RPMI8226 (cell line): ENCODE measurements at regions not wholly inside any gene's neighbourhood (a gene's known extent, or its start where the extent isn't known, plus 50 kb on each side); places are given as distances from the start of the nearest gene placed in this dataset.

ENCODE experiments used
- DNase-seq: peaks from one replicate; pipeline ENCODE4 v3.0.0-alpha.2; 2015

DNA sequence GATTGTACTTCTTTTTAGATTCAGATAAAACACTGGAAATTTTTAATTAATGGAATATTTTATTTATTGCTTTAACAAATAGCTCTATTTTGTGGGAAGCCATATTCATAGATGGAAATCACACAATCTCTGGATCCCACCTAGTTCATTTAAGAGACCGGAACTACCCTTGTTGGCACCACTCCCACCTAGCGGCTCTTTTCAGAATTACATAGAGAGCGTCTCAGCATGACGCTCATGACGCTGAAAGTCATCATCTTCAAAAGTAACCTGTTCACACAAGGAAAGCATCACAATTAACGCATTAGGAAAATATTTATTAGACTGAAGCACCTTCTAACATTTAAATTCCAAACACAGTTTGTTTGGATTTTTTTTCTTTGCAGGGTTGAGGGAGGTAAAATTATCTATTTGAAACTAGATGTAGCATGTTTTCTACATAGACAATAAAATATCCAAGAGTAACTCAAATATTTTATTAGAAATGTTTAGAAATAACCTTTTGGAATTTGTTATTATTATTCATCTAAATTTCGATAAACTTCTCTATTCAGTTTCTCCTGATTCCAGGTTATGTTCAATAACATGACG is 214.9 kb upstream of the ARRDC4 start:
- peak; percentile 59 for DNase-seq

DNA sequence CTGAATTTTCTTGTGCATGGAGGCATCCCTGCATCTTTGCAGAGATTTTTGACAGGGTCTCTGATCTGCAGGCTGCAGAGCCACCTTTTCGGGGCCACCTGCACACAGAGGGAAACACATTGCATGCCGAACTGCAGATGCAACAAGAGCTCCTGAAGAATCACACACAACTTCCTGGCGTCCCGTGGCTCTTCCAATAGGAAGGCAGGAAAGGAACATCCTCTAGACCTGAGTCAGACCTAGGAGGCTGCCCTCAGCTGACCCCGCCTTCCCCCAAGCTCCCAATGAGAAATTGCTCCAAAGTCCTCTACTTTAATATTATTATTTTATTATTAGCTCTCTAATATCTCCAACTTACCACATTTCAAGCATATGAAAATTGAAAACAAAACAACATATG is 213.2 kb upstream of the ARRDC4 start:
- DNase-seq: no peak

DNA sequence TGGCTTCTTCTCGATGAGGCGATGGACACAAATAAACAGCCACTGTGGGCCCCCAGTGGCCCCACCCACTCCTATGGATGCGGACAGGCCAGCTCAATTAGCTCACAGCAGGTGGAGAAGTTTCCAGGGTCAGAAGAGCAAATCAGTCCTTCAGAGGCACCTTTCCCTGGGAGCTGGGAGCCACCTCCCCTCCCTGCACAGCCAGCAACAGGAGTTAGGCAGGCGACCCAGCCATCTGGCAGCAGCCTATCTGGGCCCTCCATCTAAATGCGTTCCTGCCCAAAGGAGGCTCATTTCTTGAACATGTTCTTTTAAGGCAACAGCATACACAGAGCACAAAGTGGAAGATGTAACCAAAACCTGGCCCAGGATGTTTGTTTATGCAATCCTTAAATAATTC is 211.9 kb upstream of the ARRDC4 start:
- DNase-seq: no peak

DNA sequence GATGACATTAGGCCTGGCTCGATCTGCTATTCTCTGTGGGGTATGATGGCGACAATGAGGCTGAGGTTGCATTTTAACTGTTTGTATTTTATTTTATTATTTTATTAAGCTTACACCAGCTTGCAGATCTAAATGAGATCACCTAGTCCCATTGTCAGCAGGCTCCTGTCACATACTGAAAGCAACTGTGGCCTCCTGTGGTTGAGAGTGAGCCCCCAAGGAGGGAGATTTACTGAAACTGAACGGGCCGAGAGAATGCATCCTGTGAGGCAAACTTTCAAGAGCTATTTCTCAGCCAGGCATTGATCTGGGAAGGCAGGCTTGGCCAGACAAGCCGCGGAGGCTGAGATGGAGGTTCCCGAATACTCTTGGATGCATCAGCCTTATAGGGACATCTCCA is 210.4 kb upstream of the ARRDC4 start:
- DNase-seq: no peak

DNA sequence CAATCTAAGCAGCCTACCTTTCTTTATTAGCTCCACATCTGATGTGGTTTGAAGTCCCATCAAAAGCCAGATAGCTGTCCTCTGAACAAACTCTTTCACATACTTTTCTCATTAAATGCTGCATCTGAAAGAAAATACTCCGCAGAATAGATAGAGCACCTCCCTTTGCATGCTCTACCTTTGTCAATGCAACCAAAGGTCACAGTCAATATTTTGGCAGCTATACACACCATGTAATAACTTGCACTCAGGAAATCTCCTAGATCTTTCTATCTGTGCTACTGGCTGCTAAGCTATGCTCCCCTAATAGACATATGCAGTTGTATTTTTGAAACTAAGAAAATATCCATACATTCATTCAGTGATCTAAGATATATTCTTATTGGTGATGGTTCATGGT is 204.8 kb upstream of the ARRDC4 start:
- no peak for DNase-seq

DNA sequence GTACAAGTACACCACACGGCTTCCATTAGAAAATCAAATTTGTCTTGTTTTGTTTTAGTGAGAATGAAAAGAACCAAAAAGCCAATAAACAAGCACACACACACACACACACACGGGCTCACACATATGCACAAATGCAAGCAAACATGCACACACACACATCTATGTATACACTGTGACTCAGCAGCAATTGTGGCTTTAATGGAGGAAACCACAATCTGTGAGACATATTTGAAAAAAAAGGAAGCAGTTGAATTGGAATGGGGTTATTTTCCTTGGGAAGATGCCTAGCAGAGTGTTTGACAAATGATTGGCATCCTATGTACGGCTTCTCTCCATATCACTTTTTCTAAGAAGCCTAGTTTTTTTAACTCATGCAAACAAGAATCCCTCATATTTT is 201.1 kb upstream of the ARRDC4 start:
- no peak for DNase-seq

DNA sequence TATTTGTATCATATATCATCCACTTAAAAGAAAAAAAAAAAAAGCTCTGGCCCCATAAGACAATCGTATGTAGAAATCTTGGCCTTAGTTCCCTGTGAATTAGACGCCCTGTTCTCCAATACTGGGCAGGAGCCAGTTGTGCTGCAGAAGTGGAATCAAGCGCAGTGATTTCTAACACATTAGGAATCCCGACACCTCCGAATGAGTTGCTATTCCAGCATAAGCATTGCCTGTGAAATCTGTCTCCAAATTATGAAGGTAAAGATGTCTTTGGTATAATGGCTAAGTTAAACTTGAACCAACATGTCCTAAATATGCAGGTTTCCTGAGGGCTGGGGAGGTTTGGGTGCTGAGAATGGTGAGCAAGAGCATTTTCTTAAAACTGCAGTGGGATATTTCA is 199.4 kb upstream of the ARRDC4 start:
- no peak for DNase-seq

DNA sequence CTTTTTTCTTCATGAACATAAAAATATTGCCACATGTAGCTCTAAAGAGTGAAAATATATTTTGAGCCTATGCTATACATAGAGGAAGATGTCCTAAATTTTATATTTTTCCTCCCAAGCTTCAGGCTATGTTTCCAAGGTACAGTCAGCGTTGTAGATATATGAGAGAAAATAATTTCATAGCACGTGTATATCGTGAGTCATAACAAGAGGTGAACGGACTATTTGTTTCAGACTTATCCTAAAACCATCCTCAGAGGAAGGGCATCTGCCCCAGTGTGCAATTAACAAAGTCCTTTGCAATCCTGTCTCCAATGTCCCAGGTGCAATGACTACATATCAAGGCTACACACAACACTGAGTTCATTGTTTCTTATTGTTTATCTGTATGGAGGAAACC is 177.3 kb upstream of the ARRDC4 start:
- DNase-seq: no peak

DNA sequence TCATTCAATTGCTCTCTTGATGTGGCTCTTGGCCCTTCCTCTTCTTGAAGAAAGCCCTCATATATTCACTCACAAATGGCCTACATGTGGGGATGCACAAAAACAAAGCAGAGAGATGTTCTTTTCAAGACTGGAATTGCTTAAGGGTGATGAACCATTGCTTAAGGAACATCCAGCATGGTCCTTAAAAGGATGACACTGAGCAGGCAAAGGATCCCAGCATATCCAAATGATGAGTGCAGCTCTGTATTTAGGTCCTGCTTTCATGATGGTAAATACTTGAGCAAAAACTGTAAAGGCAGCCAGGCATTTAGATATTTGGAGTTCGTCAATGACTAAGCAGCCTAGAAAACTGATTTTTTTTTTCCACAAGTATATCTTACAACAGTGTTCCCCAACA is 173.8 kb upstream of the ARRDC4 start:
- DNase-seq: no peak

DNA sequence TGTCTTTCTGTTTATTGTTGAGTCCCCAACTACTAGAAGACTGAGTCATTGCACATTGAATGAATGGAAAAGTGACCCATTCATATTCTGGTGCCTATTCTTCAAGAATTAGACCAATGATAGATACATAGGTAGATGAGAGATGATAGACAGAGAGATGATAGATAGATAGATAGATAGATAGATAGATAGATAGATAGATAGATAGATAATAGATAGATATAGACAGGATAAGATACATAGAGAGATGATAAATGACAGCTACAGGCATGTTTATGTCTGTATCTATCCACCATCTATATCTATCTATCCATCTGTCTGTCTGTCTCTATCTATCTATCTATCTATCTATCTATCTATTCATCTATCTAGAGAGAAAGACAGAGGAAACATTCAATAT is 170.3 kb upstream of the ARRDC4 start:
- DNase-seq: no peak

DNA sequence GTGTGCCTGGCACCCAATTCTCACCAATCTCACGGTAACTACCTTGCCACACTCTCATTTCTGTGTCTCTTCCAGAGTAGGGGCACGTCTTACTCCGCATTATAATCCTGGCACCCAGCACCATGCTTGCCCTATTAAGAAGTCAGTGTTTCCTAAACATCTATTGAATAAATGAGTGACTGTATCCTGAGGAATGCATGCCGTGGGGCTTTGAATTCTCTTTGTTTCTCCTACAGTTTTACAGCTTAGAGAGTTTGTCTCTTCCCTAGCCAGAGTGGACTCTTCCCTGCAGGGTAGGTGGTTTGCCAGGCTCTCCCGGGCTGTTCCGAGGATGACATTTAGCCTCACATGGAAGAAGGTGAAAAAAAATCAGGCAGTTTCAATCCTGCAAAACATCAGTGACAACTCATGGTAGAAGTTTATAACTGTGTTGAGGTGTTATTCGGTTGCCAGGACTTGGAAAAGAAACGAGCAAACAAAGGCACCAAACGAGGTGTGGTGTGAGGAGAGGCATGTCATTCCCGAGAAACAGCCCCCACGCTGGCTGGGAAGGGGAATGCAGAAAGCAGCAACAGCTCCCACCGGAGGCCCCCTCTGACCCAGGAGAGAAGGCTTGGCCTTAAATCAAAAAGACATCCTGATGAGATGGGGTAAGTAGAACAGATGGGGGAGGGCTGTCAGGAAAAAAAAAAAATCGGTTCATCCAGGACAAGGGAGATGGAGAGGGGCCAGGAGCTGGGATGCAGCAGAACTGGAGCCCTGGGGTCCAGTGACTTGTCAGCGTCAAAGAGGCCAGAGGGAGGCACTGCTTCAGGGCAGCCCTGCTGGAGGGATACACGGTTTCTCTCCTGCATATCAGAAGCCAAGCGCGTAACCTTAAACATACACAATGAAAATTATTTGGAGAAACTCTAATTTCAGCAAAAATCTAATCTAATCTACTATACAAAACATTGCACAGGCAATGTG is 168.4 kb upstream of the ARRDC4 start:
- no peak for DNase-seq

DNA sequence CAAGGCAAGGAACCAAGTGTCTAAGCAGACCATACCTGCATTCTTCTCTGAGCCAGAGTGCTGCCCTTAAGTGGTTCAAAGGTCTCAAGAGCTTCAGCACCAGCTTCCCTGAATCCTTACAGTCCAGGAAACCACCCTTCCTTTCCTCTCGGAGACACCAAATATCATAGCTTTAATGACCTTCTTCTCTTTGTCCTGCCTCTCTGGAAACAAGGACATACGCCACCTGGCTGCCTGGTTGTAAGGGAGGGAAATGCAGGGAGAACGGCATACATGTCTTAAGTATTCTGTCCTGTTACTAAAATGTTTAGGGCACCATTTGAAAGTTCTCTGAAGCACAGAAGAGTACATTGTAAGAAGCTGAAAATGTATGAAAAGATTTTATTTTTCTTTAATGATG is 155.6 kb upstream of the ARRDC4 start:
- DNase-seq: no peak

DNA sequence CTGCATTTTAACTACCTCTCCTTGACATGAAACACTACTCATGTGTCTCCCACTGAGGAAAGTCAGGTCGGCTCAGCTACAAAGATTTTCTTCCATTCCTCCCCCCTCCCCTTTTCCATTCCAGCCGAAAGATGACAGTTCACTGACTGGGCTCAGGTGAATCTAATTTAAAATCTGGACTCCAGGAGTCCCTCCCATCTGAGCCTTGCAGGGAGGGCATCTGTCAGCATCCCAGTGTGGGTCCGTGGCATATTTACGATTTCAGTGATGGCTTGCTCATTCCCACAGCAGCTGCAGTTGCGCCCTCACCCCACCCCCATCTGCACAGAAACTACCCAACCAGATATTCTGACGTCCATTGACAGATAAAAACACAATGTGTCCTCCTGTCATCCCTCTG is 153.7 kb upstream of the ARRDC4 start:
- DNase-seq: no peak

DNA sequence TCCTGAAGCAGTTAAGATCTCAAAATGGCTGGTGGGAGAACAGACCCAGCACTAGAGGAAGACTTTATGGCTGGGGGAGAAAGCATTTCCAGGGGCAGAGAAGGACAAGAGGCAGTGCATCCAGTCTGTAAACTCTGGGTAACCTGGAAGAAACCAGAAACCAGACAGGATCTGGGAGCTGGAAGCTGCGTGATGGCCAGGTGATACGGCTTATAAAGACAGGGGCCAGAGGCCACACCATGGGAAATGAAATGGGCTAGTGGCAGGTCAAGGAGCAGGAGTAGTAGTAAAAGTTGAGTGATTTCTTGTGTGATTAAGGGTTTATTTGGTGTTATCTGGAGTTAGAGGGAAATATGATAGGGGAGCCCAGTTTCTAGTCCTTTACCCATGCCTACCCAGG is 144.7 kb upstream of the ARRDC4 start:
- no peak for DNase-seq

DNA sequence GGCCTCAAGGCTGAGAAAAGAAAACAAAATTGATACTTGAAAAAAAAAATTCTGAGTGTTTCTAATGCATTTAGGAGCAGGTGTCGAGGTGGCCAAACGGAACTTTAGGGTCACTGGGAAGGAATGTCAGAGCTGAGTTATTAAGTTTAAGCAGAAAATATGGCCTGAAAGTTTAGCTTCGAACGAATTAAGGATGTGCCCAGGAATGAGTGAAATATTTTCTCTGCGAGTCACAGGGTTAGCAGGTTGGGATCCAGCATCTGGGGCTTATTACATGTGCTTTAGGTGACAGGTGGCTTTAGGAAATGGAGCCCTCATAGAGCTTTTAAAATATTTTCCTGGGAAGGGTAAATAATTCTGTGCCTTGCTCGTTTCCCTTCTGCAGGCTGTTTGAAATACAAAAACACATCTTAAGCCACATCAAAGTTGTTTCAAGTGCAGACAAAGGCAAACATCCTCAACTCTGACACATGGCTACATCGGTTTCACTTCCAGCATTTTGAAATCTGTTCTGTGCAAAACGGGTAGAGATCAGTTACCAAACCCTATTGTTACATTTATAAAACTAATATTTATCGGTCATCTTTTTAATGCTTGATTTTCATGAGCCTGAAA is 143.1 kb upstream of the ARRDC4 start:
- peak; percentile 20 for DNase-seq

DNA sequence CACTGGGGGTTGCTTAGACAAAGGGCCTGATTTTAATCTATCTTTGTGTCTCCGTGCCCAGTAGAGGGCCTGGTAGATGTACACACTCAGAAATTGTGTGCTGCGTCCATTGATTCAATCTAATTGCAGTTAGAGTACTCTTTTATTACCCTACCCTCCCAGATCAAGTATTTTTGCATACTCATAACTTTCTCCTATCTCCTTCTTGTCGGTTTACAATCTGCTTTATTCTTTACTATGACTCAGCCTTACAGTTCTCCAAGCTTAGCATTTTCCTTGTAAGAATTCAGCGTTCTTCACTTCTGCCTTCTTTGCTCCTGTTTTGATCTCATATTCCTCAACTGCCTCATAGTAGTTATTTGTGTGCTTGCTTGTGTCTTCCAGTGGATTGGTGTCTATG is 124.5 kb upstream of the ARRDC4 start:
- no peak for DNase-seq

DNA sequence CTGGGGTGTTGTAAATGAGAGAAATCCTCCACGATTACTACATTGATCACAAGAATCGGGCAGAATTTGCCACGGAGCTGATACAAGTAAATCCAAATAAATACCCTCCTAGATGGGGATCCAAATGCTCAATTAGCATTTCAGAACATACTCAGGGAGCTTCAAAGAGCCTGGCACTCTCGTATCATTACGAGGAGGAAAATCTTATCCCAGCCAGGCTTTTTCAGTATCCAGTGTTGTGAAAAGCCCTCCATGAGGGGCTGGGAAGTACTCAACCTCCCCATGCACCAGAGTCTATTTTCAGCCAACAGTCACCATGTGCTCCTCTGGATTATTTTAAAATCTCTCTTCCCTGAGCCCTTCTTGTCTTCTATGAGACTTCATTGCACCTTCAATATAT is 122.6 kb upstream of the ARRDC4 start:
- no peak for DNase-seq

DNA sequence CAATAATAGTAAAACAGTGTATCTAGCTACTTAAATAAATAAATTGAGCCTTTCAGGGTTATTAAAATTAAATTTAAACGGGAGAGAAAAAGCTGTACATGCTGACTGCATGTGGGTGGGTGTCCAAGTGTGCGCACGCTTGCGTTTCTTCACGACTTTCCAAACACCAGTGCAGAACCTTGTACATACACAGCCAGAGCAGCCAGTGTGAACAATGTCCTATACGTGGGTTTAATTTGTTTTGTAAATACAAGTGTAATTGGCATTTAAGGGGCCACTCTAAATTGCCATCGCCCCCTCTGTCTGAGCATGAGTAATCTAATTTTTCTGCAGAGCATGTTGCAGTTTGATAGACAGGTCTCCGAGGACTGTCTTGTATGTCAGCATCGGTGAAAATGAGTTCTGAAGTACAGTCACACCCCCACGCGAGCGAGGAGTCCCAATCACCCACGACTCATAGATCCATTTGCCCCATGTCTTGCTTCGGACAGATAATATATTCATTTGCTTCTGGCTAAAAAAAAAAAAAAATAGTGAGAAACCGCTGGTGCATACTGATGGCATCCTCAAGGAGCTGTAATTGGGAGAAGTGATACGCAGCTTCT is 121.8 kb upstream of the ARRDC4 start:
- no peak for DNase-seq

DNA sequence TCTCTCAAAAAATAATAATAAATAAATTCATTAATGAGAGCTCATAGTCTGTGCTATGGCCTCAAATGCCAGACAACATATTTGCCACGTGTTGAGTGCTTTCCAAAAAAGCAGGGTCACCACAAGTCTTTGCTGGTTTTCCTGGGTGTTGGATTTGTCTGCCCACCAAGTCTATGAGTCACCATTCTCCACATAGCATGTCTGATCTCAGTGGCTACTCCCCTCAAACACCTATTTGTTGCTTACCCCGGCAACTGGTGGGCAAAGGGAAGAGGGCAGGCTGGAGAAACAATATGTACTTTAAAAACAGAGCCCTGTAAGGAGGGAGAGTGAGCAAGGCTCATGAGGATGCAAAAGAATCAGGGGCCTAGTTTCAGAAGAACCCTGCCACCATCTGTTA is 120.0 kb upstream of the ARRDC4 start:
- DNase-seq: no peak

DNA sequence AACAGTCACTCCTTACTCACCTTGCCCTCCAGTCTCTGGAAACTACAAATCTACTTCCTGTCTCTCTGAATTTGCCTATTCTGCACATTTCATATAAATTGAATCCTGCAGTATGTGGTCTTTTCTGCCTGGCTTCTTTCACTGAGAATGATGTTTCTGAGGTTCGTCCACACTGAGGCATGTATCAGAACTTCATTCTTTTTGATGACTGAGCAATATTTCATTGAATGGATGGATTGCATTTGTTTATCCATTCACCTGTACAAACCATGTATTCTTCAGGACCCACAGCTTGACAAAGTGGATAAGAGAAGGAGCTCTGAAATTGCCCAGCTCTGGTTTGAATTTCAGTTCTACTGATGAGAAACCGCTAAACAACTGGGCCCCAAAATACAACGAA is 118.9 kb upstream of the ARRDC4 start:
- DNase-seq: no peak

DNA sequence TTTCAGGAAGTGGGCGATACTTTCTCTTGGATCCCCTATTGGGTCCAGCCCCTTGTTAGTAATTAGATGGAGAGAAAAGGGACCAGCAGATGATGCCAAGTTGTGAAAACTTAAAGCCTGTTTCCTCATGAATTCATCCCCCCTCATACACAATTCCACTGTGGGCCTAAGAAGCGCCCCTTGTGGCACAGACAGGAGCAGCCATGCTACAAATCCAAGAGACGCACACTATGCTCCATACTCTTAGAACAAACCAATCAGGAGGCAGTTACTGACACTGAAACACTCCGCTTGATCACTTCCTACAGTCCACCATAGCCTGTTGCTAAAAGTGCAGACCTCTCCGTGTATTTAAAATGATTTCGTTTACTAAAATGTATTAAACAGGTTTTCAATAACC is 111.3 kb upstream of the ARRDC4 start:
- DNase-seq: no peak

DNA sequence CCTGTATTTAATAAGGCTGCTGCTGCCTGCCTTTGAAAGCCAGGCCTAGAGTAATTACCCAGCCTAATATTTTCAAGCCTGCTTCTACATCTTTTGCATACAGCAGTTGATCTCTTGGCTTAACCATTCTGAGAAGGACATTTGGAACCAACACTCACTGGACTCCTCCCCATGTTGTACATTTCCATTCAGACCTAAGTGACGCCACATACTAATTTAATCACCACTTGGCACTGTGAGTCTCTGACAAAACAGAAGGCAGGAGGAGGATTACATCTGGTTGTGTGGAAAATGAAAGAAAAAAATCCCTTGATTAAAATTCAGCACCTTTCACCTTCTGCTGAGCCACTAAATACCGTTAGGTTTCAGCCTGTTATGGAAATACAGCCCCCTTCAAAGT is 102.2 kb upstream of the ARRDC4 start:
- no peak for DNase-seq

DNA sequence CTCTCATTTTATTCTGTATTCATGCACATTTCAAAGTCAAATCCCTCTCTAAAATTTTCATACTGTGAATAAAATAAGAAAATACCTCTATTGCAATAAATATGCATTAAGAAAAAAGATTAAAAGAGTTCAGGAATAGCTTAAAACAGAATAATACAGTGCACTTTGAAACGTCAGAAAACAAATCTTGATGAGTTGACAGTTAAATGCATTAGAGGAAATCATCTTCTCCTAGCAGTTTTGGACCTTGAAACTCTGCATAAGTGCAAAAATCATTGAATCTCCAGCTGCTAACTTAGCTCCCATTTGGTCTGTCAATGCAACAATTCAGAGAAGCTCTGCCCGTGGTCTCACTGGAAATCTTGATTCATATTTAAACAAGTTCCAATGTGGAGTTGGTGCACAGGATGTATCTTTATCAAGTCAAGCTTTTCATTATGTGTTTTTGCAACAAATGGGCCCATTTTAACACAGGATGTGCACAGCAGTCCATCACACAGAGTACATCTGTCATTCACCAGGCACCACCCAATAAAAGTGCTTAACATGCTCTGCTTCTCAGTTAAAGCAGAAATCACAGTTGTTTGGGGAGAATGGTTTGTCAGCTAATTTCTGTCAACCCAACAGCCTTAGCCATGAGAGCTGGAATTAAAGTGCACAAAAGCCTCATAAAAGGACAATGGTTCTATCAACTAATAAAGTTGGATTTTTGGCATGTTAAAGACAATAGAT is 98.8 kb upstream of the ARRDC4 start:
- no peak for DNase-seq
